ENCODE measurements at regions not wholly inside any gene's neighbourhood (a gene's known extent, or its start where the extent isn't known, plus 50 kb on each side); places are given as distances from the start of the nearest gene placed in this dataset.

DNA sequence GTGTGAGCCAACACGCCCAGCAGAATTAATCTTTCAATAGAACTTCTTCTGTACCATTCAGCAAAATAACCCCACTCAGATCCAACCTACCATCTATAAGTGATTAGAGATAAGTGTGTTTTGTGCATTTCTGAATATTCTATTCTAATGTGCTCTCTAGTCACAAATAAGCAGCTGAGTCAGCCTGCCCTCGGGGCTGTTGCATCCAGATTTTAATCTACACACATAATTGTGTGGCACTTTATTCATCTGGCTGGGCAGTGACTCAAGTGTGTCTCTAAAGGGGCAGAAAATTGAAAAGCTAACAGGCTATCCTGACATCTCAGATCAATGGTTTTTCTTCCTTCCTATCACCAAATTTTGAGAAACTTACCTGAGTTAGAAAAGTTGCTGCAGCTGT lies 60.3 kb downstream of the PRR15 start:
- Histone ChIP-seq H3K36me3 (ENCODE audit: control insufficient read depth in 1 of 2, insufficient read depth in 2 of 2, low read depth in 1 of 2, low read length in 2 of 2) (no peaks in the 10 kb centered on the region), H3K4me2 (ENCODE audit: low read length, poor library complexity, severe bottlenecking) (no peak overlapping the region), H3K9ac (ENCODE audit: low read length) (no peak overlapping the region), H3K27ac (ENCODE audit: low read length, poor library complexity, severe bottlenecking) (no peak overlapping the region), H3K4me1 (ENCODE audit: control insufficient read depth, insufficient read depth, low read depth, low read length) (peaks cover 5% of the 10 kb centered on the region), H3K4me3 (ENCODE audit: insufficient read depth in 1 of 2, low read depth in 1 of 2, low read length in 2 of 2) (no peak overlapping the region), H2BK15ac (ENCODE audit: low read depth, poor library complexity, severe bottlenecking) (no peak overlapping the region), H2AK5ac (ENCODE audit: low read length, severe bottlenecking) (no peak overlapping the region), H2AFZ (ENCODE audit: low read depth, low read length) (no peak overlapping the region), H3K79me1 (replicated peaks; ENCODE audit: low read length, poor library complexity, severe bottlenecking) (no peaks in the 10 kb centered on the region), H4K8ac (ENCODE audit: low read length) (no peak overlapping the region), H2BK120ac (ENCODE audit: low read depth, low read length) (no peak overlapping the region), H2BK12ac (ENCODE audit: low read length in 2 of 2) (no peak overlapping the region), H3K9me3 (ENCODE audit: control insufficient read depth, low read length) (no peaks in the 10 kb centered on the region), H4K91ac (ENCODE audit: low read length) (no peak overlapping the region), H3K23ac (ENCODE audit: low read length in 2 of 2) (no peak overlapping the region), H3K18ac (ENCODE audit: low read depth in 1 of 2, low read length in 2 of 2) (no peak overlapping the region), H3K27me3 (ENCODE audit: control insufficient read depth in 1 of 2, insufficient read depth in 1 of 2, low read length in 2 of 2) (no peaks in the 10 kb centered on the region), H2BK5ac (ENCODE audit: low read depth, low read length, poor library complexity, severe bottlenecking) (no peak overlapping the region), H3K4ac (ENCODE audit: low read depth in 1 of 2, low read length in 2 of 2) (no peak overlapping the region), H3K14ac (ENCODE audit: low read length in 2 of 2) (no peak overlapping the region)
- DNase-seq = no peak
- 33% methylated on average over 1 of the region's 2 CpGs for WGBS

DNA sequence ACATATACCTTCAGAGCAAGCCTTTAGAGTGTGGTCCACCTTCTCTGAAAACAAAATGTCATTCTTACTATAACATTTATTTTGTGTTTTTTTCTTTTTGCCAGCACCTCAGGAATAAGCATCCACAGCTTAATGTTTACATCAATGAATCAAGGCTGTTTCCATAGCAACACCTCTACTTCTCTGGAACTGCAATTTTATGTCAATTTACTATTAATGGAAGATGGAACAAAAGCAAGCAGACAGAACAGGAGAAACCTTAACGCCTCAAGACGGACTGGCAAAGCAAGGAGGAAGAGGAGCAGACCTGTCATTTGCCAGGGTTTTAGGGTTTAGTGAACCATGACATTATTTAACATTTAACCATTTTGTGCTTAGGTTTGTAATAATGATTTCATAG lies 63.1 kb downstream of the PRR15 start:
- Histone ChIP-seq H2AFZ (ENCODE audit: low read depth, low read length) (no peak overlapping the region), H3K27me3 (ENCODE audit: control insufficient read depth in 1 of 2, insufficient read depth in 1 of 2, low read length in 2 of 2) (no peaks in the 10 kb centered on the region), H3K23ac (ENCODE audit: low read length in 2 of 2) (no peak overlapping the region), H2BK5ac (ENCODE audit: low read depth, low read length, poor library complexity, severe bottlenecking) (no peak overlapping the region), H3K4me3 (ENCODE audit: insufficient read depth in 1 of 2, low read depth in 1 of 2, low read length in 2 of 2) (no peak overlapping the region), H3K14ac (ENCODE audit: low read length in 2 of 2) (no peak overlapping the region), H3K4ac (ENCODE audit: low read depth in 1 of 2, low read length in 2 of 2) (no peak overlapping the region), H2BK15ac (ENCODE audit: low read depth, poor library complexity, severe bottlenecking) (no peak overlapping the region), H3K9ac (ENCODE audit: low read length) (no peak overlapping the region), H2AK5ac (ENCODE audit: low read length, severe bottlenecking) (no peak overlapping the region), H3K36me3 (ENCODE audit: control insufficient read depth in 1 of 2, insufficient read depth in 2 of 2, low read depth in 1 of 2, low read length in 2 of 2) (no peaks in the 10 kb centered on the region), H3K4me1 (ENCODE audit: control insufficient read depth, insufficient read depth, low read depth, low read length) (peaks cover 5% of the 10 kb centered on the region), H3K4me2 (ENCODE audit: low read length, poor library complexity, severe bottlenecking) (no peak overlapping the region), H3K9me3 (ENCODE audit: control insufficient read depth, low read length) (no peaks in the 10 kb centered on the region), H3K79me1 (replicated peaks; ENCODE audit: low read length, poor library complexity, severe bottlenecking) (no peaks in the 10 kb centered on the region), H3K18ac (ENCODE audit: low read depth in 1 of 2, low read length in 2 of 2) (no peak overlapping the region), H2BK120ac (ENCODE audit: low read depth, low read length) (no peak overlapping the region), H4K8ac (ENCODE audit: low read length) (no peak overlapping the region), H2BK12ac (ENCODE audit: low read length in 2 of 2) (no peak overlapping the region), H4K91ac (ENCODE audit: low read length) (no peak overlapping the region), H3K27ac (ENCODE audit: low read length, poor library complexity, severe bottlenecking) (no peak overlapping the region)
- no peak for DNase-seq
- 100% methylated on average over 2 of the region's 2 CpGs for WGBS

DNA sequence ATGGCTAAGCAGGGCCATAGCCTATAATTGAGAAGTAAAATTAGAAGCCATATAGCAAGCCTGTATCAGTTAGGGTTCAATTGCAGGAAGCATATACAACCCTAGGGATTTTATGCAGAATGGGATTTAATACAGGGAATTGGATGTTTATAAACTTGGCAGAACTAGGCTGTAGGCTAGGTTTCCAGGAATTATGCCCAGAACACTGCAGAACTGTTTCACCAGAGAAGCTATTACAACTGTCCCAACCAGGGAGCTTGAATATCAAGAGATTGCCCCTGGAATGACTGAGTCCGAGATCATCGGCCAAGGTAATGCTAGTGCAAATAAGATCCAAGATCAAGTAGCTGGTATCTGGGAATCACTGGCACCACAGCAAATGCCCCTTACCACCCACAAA lies 64.0 kb downstream of the PRR15 start:
- WGBS = 97% methylated on average over 2 of the region's 2 CpGs
- Histone ChIP-seq H3K4me2 (ENCODE audit: low read length, poor library complexity, severe bottlenecking) (no peak overlapping the region), H3K9ac (ENCODE audit: low read length) (no peak overlapping the region), H3K79me1 (replicated peaks; ENCODE audit: low read length, poor library complexity, severe bottlenecking) (no peaks in the 10 kb centered on the region), H3K36me3 (ENCODE audit: control insufficient read depth in 1 of 2, insufficient read depth in 2 of 2, low read depth in 1 of 2, low read length in 2 of 2) (no peaks in the 10 kb centered on the region), H2BK15ac (ENCODE audit: low read depth, poor library complexity, severe bottlenecking) (no peak overlapping the region), H3K9me3 (ENCODE audit: control insufficient read depth, low read length) (no peaks in the 10 kb centered on the region), H3K4me1 (ENCODE audit: control insufficient read depth, insufficient read depth, low read depth, low read length) (peaks cover 2% of the 10 kb centered on the region), H2BK12ac (ENCODE audit: low read length in 2 of 2) (no peak overlapping the region), H4K8ac (ENCODE audit: low read length) (no peak overlapping the region), H3K23ac (ENCODE audit: low read length in 2 of 2) (no peak overlapping the region), H4K91ac (ENCODE audit: low read length) (no peak overlapping the region), H3K27ac (ENCODE audit: low read length, poor library complexity, severe bottlenecking) (no peak overlapping the region), H3K4me3 (ENCODE audit: insufficient read depth in 1 of 2, low read depth in 1 of 2, low read length in 2 of 2) (no peak overlapping the region), H3K14ac (ENCODE audit: low read length in 2 of 2) (no peak overlapping the region), H2BK5ac (ENCODE audit: low read depth, low read length, poor library complexity, severe bottlenecking) (no peak overlapping the region), H2AK5ac (ENCODE audit: low read length, severe bottlenecking) (no peak overlapping the region), H3K27me3 (ENCODE audit: control insufficient read depth in 1 of 2, insufficient read depth in 1 of 2, low read length in 2 of 2) (no peaks in the 10 kb centered on the region), H3K18ac (ENCODE audit: low read depth in 1 of 2, low read length in 2 of 2) (no peak overlapping the region), H2AFZ (ENCODE audit: low read depth, low read length) (no peak overlapping the region), H3K4ac (ENCODE audit: low read depth in 1 of 2, low read length in 2 of 2) (no peak overlapping the region), H2BK120ac (ENCODE audit: low read depth, low read length) (no peak overlapping the region)
- no peak for DNase-seq

DNA sequence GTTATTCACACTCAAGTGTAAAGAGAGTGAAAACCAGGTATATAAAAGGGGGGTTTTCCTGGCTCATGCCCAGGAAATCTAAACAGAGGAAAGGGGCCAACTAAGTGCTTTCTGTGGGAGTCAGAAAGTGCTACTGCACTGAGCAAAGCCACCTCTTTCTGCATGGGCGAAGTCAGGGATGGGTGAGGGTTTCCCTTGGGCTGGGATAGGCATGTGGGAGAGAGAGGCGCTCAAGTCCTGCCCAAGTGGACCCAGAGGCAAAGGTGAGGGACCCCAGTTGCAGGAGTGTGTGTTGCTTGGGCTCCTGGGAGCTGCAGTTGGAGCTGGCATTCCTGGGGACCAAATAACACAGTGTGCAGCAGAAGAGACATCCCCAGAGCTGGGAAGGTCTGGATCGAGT lies 65.9 kb downstream of the PRR15 start:
- H2AFZ ChIP-seq (ENCODE audit: low read depth, low read length) = no peak overlapping the region
- no peak overlapping the region for H2BK15ac ChIP-seq (ENCODE audit: low read depth, poor library complexity, severe bottlenecking)
- H3K79me1 ChIP-seq (replicated peaks; ENCODE audit: low read length, poor library complexity, severe bottlenecking) = no peaks in the 10 kb centered on the region
- no peaks in the 10 kb centered on the region for H3K36me3 ChIP-seq (ENCODE audit: control insufficient read depth in 1 of 2, insufficient read depth in 2 of 2, low read depth in 1 of 2, low read length in 2 of 2)
- no peak overlapping the region for H3K4me2 ChIP-seq (ENCODE audit: low read length, poor library complexity, severe bottlenecking)
- WGBS = 96% methylated on average over 2 of the region's 3 CpGs
- H3K23ac ChIP-seq (ENCODE audit: low read length in 2 of 2) = no peak overlapping the region
- no peak for DNase-seq
- H3K4me1 ChIP-seq (ENCODE audit: control insufficient read depth, insufficient read depth, low read depth, low read length) = no peaks in the 10 kb centered on the region
- no peak overlapping the region for H2AK5ac ChIP-seq (ENCODE audit: low read length, severe bottlenecking)
- no peak overlapping the region for H4K8ac ChIP-seq (ENCODE audit: low read length)
- H3K27me3 ChIP-seq (ENCODE audit: control insufficient read depth in 1 of 2, insufficient read depth in 1 of 2, low read length in 2 of 2) = no peaks in the 10 kb centered on the region
- H2BK5ac ChIP-seq (ENCODE audit: low read depth, low read length, poor library complexity, severe bottlenecking) = no peak overlapping the region
- no peak overlapping the region for H3K9ac ChIP-seq (ENCODE audit: low read length)
- no peak overlapping the region for H3K4ac ChIP-seq (ENCODE audit: low read depth in 1 of 2, low read length in 2 of 2)
- no peak overlapping the region for H3K27ac ChIP-seq (ENCODE audit: low read length, poor library complexity, severe bottlenecking)
- no peaks in the 10 kb centered on the region for H3K9me3 ChIP-seq (ENCODE audit: control insufficient read depth, low read length)
- no peak overlapping the region for H4K91ac ChIP-seq (ENCODE audit: low read length)
- H3K4me3 ChIP-seq (ENCODE audit: insufficient read depth in 1 of 2, low read depth in 1 of 2, low read length in 2 of 2) = no peak overlapping the region
- H2BK12ac ChIP-seq (ENCODE audit: low read length in 2 of 2) = no peak overlapping the region
- peak overlapping the region in 1 of 2 experiments; percentile 21 for H3K18ac ChIP-seq (ENCODE audit: low read depth in 1 of 2, low read length in 2 of 2)
- no peak overlapping the region for H2BK120ac ChIP-seq (ENCODE audit: low read depth, low read length)
- no peak overlapping the region for H3K14ac ChIP-seq (ENCODE audit: low read length in 2 of 2)

Data from mesenchymal stem cell (in vitro differentiated cells and primary cell).